ENCODE measurements at regions not wholly inside any gene's neighbourhood (a gene's known extent, or its start where the extent isn't known, plus 50 kb on each side); places are given as distances from the start of the nearest gene placed in this dataset.

GRCh38 chr2:101624706-101625332, 72.7 kb upstream of the MAP4K4 start:
- Histone ChIP-seq H3K9me3 (replicated peaks; ENCODE audit: control insufficient read depth, insufficient read depth, low read length) (no peaks in the 10 kb centered on the region), H4K20me1 (replicated peaks; ENCODE audit: control insufficient read depth, extremely low read depth, insufficient read depth, low read length) (no peaks in the 10 kb centered on the region), H3K9me1 (replicated peaks; ENCODE audit: control insufficient read depth, extremely low read depth, insufficient read depth, low read length) (no peaks in the 10 kb centered on the region), H3K4me3 (replicated peaks in 1 of 3; ENCODE audit: insufficient read depth in 1 of 3, low read depth in 1 of 3, low read length in 3 of 3) (no peak overlapping the region), H3K36me3 (ENCODE audit: control insufficient read depth in 2 of 2, extremely low read depth in 1 of 2, insufficient read depth in 2 of 2, low read length in 2 of 2) (no peaks in the 10 kb centered on the region), H3K4me2 (ENCODE audit: insufficient read depth, low read length) (no peak overlapping the region), H3K27ac (ENCODE audit: insufficient read depth, low read depth, low read length) (no peak overlapping the region), H3K79me2 (ENCODE audit: control insufficient read depth, insufficient read depth, low read length) (no peaks in the 10 kb centered on the region), H2AFZ (ENCODE audit: low read depth, low read length) (no peak overlapping the region), H3K4me1 (ENCODE audit: control insufficient read depth, extremely low read depth, insufficient read depth, low read length) (no peaks in the 10 kb centered on the region), H3K27me3 (ENCODE audit: control insufficient read depth in 2 of 2, insufficient read depth in 2 of 2, low read length in 2 of 2) (no peaks in the 10 kb centered on the region), H3K9ac (replicated peaks; ENCODE audit: extremely low read depth, insufficient read depth, low read length) (no peak overlapping the region)
- ChIA-PET POLR2A (no interaction called here), CTCF (interaction anchor here (2.1 kb wide), 1 partner anchor 10 kb away, joined by 6 read pairs; no protein-coding TSS in a partner anchor)
- BruUV-seq (replicated peaks): no TSS peak
- TF ChIP-seq, protein P1, sequence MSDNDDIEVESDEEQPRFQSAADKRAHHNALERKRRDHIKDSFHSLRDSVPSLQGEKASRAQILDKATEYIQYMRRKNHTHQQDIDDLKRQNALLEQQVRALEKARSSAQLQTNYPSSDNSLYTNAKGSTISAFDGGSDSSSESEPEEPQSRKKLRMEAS (IDR thresholded peaks at IDR 0.05; ENCODE audit: insufficient read depth, insufficient read length): no peak
- no peak for TF ChIP-seq POLR2AphosphoS5 (IDR thresholded peaks at IDR 0.05; ENCODE audit: insufficient read depth, low read depth, low read length)
- TF ChIP-seq FOS (IDR thresholded peaks at IDR 0.05; ENCODE audit: borderline replicate concordance, insufficient read depth, low read length): no peak
- no peak for TF ChIP-seq JUN (IDR thresholded peaks at IDR 0.05; ENCODE audit: borderline replicate concordance, insufficient read depth, insufficient read length, low read depth)
- no peak for TF ChIP-seq EZH2 (IDR thresholded peaks at IDR 0.05; ENCODE audit: borderline replicate concordance, low read depth, low read length, severe bottlenecking)
- no peak for TF ChIP-seq GATA2 (IDR thresholded peaks at IDR 0.05; ENCODE audit: insufficient read depth, insufficient read length, low read depth, low read length)
- no peak for TF ChIP-seq POLR2A (IDR thresholded peaks at IDR 0.05; ENCODE audit: low read depth, low read length)
- TF ChIP-seq MYC (IDR thresholded peaks at IDR 0.05; ENCODE audit: low read depth, low read length): no peak
- TF ChIP-seq CTCF (IDR thresholded peaks at IDR 0.05; ENCODE audit: extremely low read depth in 1 of 2, insufficient read depth in 1 of 2, low read depth in 1 of 2, low read length in 2 of 2): no peak
- FAIRE-seq: no peak
- dilution Hi-C loops (cut with MboI; ENCODE audit: extremely low pct_ligation_motif_present, low sequenced_read_pairs) (no loop called here), intact Hi-C loops (cut with micrococcal nuclease) (no loop called here)
- DNase-seq (ENCODE audit: low read depth, low spot score): no peak
